ENCODE measurements at regions not wholly inside any gene's neighbourhood (a gene's known extent, or its start where the extent isn't known, plus 50 kb on each side); places are given as distances from the start of the nearest gene placed in this dataset.
A peak's percentile ranks its signal among the peaks of the same experiment; 100 is the strongest.

GRCh38 chr11:69413015-69413801 is 68.3 kb upstream of the LINC01488 start:
- Histone ChIP-seq H3K27me3 (ENCODE audit: control insufficient read depth, insufficient read depth, low read length) (peaks cover 2% of the 10 kb centered on the region), H3K27ac (ENCODE audit: low read depth, low read length) (no peak overlapping the region), H3K9me3 (ENCODE audit: control insufficient read depth, insufficient read depth, low read length) (no peaks in the 10 kb centered on the region), H3K4me1 (ENCODE audit: control insufficient read depth, insufficient read depth, low read length) (peaks cover 29% of the 10 kb centered on the region), H3K4me3 (ENCODE audit: low read depth, low read length) (no peak overlapping the region), H3K36me3 (ENCODE audit: control insufficient read depth, insufficient read depth, low read length) (no peaks in the 10 kb centered on the region)
- DNase-seq (ENCODE audit: low read depth in 4 of 6, low spot score in 6 of 6), result no peak
- 93% methylated on average over 11 of the region's 16 CpGs for WGBS (ENCODE audit: insufficient coverage)

- no peak for DNase-seq (ENCODE audit: low read depth in 4 of 6, low spot score in 6 of 6)
- Histone ChIP-seq H3K9me3 (ENCODE audit: control insufficient read depth, insufficient read depth, low read length) (no peaks in the 10 kb centered on the region), H3K27ac (ENCODE audit: low read depth, low read length) (no peak overlapping the region), H3K4me3 (ENCODE audit: low read depth, low read length) (no peak overlapping the region), H3K36me3 (ENCODE audit: control insufficient read depth, insufficient read depth, low read length) (no peaks in the 10 kb centered on the region), H3K4me1 (ENCODE audit: control insufficient read depth, insufficient read depth, low read length) (peaks cover 29% of the 10 kb centered on the region), H3K27me3 (ENCODE audit: control insufficient read depth, insufficient read depth, low read length) (peaks cover 2% of the 10 kb centered on the region)
- WGBS (ENCODE audit: insufficient coverage), result 92% methylated on average over 2 of the region's 4 CpGs
Measured at GRCh38 chr11:69413993-69414392, 67.5 kb upstream of the LINC01488 start.

GRCh38 chr11:69414773-69415187 is 66.7 kb upstream of the LINC01488 start:
- no peak for DNase-seq (ENCODE audit: low read depth in 4 of 6, low spot score in 6 of 6)
- Histone ChIP-seq H3K4me3 (ENCODE audit: low read depth, low read length) (no peak overlapping the region), H3K27me3 (ENCODE audit: control insufficient read depth, insufficient read depth, low read length) (peaks cover 2% of the 10 kb centered on the region), H3K4me1 (ENCODE audit: control insufficient read depth, insufficient read depth, low read length) (peaks cover 32% of the 10 kb centered on the region), H3K27ac (ENCODE audit: low read depth, low read length) (no peak overlapping the region), H3K36me3 (ENCODE audit: control insufficient read depth, insufficient read depth, low read length) (no peaks in the 10 kb centered on the region), H3K9me3 (ENCODE audit: control insufficient read depth, insufficient read depth, low read length) (no peaks in the 10 kb centered on the region)
- WGBS (ENCODE audit: insufficient coverage), result 84% methylated on average over 6 of the region's 14 CpGs

- Histone ChIP-seq H3K27ac (ENCODE audit: low read depth, low read length) (no peak overlapping the region), H3K36me3 (ENCODE audit: control insufficient read depth, insufficient read depth, low read length) (no peaks in the 10 kb centered on the region), H3K9me3 (ENCODE audit: control insufficient read depth, insufficient read depth, low read length) (no peaks in the 10 kb centered on the region), H3K4me1 (ENCODE audit: control insufficient read depth, insufficient read depth, low read length) (peaks cover 35% of the 10 kb centered on the region), H3K27me3 (ENCODE audit: control insufficient read depth, insufficient read depth, low read length) (peaks cover 2% of the 10 kb centered on the region), H3K4me3 (ENCODE audit: low read depth, low read length) (no peak overlapping the region)
- 90% methylated on average over 12 of the region's 12 CpGs for WGBS (ENCODE audit: insufficient coverage)
- no peak for DNase-seq (ENCODE audit: low read depth in 4 of 6, low spot score in 6 of 6)
Measured at GRCh38 chr11:69415411-69416142, 65.9 kb upstream of the LINC01488 start.

GRCh38 chr11:69416143-69416515 is 65.3 kb upstream of the LINC01488 start:
- no peaks in the 10 kb centered on the region for H3K9me3 ChIP-seq (ENCODE audit: control insufficient read depth, insufficient read depth, low read length)
- H3K27ac ChIP-seq (ENCODE audit: low read depth, low read length), result peak overlapping the region; percentile 50

GRCh38 chr11:69416762-69417698 is 64.4 kb upstream of the LINC01488 start:
- Histone ChIP-seq H3K27ac (ENCODE audit: low read depth, low read length) (peak overlapping the region; percentile 52), H3K4me3 (ENCODE audit: low read depth, low read length) (no peak overlapping the region), H3K4me1 (ENCODE audit: control insufficient read depth, insufficient read depth, low read length) (peaks cover 37% of the 10 kb centered on the region), H3K36me3 (ENCODE audit: control insufficient read depth, insufficient read depth, low read length) (no peaks in the 10 kb centered on the region), H3K9me3 (ENCODE audit: control insufficient read depth, insufficient read depth, low read length) (no peaks in the 10 kb centered on the region), H3K27me3 (ENCODE audit: control insufficient read depth, insufficient read depth, low read length) (peaks cover 2% of the 10 kb centered on the region)
- DNase-seq (ENCODE audit: low read depth in 4 of 6, low spot score in 6 of 6), result peak in 2 of 6 donors; percentile 24 to 31
- 39% methylated on average over 23 of the region's 27 CpGs for WGBS (ENCODE audit: insufficient coverage)

More at GRCh38 chr11:69416143-69416515, 65.3 kb upstream of the LINC01488 start:
- H3K27me3 ChIP-seq (ENCODE audit: control insufficient read depth, insufficient read depth, low read length), result peaks cover 2% of the 10 kb centered on the region
- no peaks in the 10 kb centered on the region for H3K36me3 ChIP-seq (ENCODE audit: control insufficient read depth, insufficient read depth, low read length)
- H3K4me3 ChIP-seq (ENCODE audit: low read depth, low read length), result no peak overlapping the region
- peaks cover 37% of the 10 kb centered on the region for H3K4me1 ChIP-seq (ENCODE audit: control insufficient read depth, insufficient read depth, low read length)
- DNase-seq (ENCODE audit: low read depth in 4 of 6, low spot score in 6 of 6), result no peak
- WGBS (ENCODE audit: insufficient coverage), result 90% methylated on average over 11 of the region's 14 CpGs

GRCh38 chr11:69417699-69418085 is 63.8 kb upstream of the LINC01488 start:
- Histone ChIP-seq H3K27ac (ENCODE audit: low read depth, low read length) (peak overlapping the region; percentile 52), H3K4me3 (ENCODE audit: low read depth, low read length) (no peak overlapping the region), H3K9me3 (ENCODE audit: control insufficient read depth, insufficient read depth, low read length) (no peaks in the 10 kb centered on the region), H3K27me3 (ENCODE audit: control insufficient read depth, insufficient read depth, low read length) (peaks cover 2% of the 10 kb centered on the region), H3K4me1 (ENCODE audit: control insufficient read depth, insufficient read depth, low read length) (peaks cover 37% of the 10 kb centered on the region), H3K36me3 (ENCODE audit: control insufficient read depth, insufficient read depth, low read length) (no peaks in the 10 kb centered on the region)
- WGBS (ENCODE audit: insufficient coverage), result 71% methylated on average over 3 of the region's 8 CpGs
- DNase-seq (ENCODE audit: low read depth in 4 of 6, low spot score in 6 of 6), result no peak

GRCh38 chr11:69418576-69419296 is 62.7 kb upstream of the LINC01488 start:
- Histone ChIP-seq H3K27me3 (ENCODE audit: control insufficient read depth, insufficient read depth, low read length) (peaks cover 2% of the 10 kb centered on the region), H3K27ac (ENCODE audit: low read depth, low read length) (no peak overlapping the region), H3K9me3 (ENCODE audit: control insufficient read depth, insufficient read depth, low read length) (no peaks in the 10 kb centered on the region), H3K4me3 (ENCODE audit: low read depth, low read length) (no peak overlapping the region), H3K4me1 (ENCODE audit: control insufficient read depth, insufficient read depth, low read length) (peaks cover 37% of the 10 kb centered on the region), H3K36me3 (ENCODE audit: control insufficient read depth, insufficient read depth, low read length) (no peaks in the 10 kb centered on the region)
- DNase-seq (ENCODE audit: low read depth in 4 of 6, low spot score in 6 of 6), result no peak
- WGBS (ENCODE audit: insufficient coverage), result 86% methylated on average over 11 of the region's 14 CpGs
